ENCODE measurements at regions not wholly inside any gene's neighbourhood (a gene's known extent, or its start where the extent isn't known, plus 50 kb on each side); places are given as distances from the start of the nearest gene placed in this dataset.

GRCh38 chr13:68254151-68254550 is 1024.0 kb upstream of the PCDH9 start:
- no peak for TF ChIP-seq MXI1 (IDR thresholded peaks at IDR 0.05; ENCODE audit: low read depth, low read length)
- TF ChIP-seq MEF2A (IDR thresholded peaks at IDR 0.05; ENCODE audit: borderline replicate concordance, low read depth), result no peak
- TF ChIP-seq ELF1 (IDR thresholded peaks at IDR 0.05), result no peak
- no peak for TF ChIP-seq FOXM1 (IDR thresholded peaks at IDR 0.05; ENCODE audit: low read depth)
- no peak for TF ChIP-seq RAD21 (IDR thresholded peaks at IDR 0.05; ENCODE audit: low read length)
- no peak for TF ChIP-seq USF2 (IDR thresholded peaks at IDR 0.05; ENCODE audit: borderline replicate concordance, low read depth, low read length)
- TF ChIP-seq FOXJ3 (CRISPR knock-in tag; IDR thresholded peaks at IDR 0.05), result no peak
- TF ChIP-seq SIN3A (IDR thresholded peaks at IDR 0.05; ENCODE audit: borderline replicate concordance, low read depth, low read length), result no peak
- TF ChIP-seq FOSL2 (IDR thresholded peaks at IDR 0.05; ENCODE audit: borderline replicate concordance, low read depth), result no peak
- TF ChIP-seq CHD2 (IDR thresholded peaks at IDR 0.05; ENCODE audit: low read length, partially characterized antibody), result no peak
- TF ChIP-seq USF1 (IDR thresholded peaks at IDR 0.05; ENCODE audit: borderline replicate concordance, low read depth), result no peak
- TF ChIP-seq JUND (IDR thresholded peaks at IDR 0.05), result no peak
- no peaks in the 10 kb centered on the region for H4K20me1 ChIP-seq (ENCODE audit: insufficient read depth)
- no peak overlapping the region for H3K4me2 ChIP-seq
- no peak overlapping the region for H3K4me3 ChIP-seq (ENCODE audit: low read depth in 2 of 2, low read length in 1 of 2)
- H3K27ac ChIP-seq (ENCODE audit: low read depth in 2 of 2, low read length in 1 of 2), result no peak overlapping the region
- ChIA-PET POLR2A (no interaction called here), CTCF (no interaction called here)
- H2AFZ ChIP-seq (ENCODE audit: low read depth), result no peak overlapping the region
- no peaks in the 10 kb centered on the region for H3K79me2 ChIP-seq (ENCODE audit: insufficient read depth)
- H3K9ac ChIP-seq, result no peak overlapping the region
- no peaks in the 10 kb centered on the region for H3K36me3 ChIP-seq (replicated peaks in 1 of 2; ENCODE audit: control insufficient read depth in 1 of 2, insufficient read depth in 2 of 2, low read length in 1 of 2)
- WGBS (ENCODE audit: low lambda C conversion rate), result 40% methylated on average over 4 of the region's 4 CpGs
- no peaks in the 10 kb centered on the region for H3K9me2 ChIP-seq
- DNase-seq, result no peak
- no peaks in the 10 kb centered on the region for H3K27me3 ChIP-seq (ENCODE audit: insufficient read depth)
- H3F3A ChIP-seq (replicated peaks; ENCODE audit: insufficient read depth), result no peaks in the 10 kb centered on the region
- H3K9me3 ChIP-seq, result no peaks in the 10 kb centered on the region
- no peaks in the 10 kb centered on the region for H3K4me1 ChIP-seq (ENCODE audit: control insufficient read depth in 1 of 2, insufficient read depth in 2 of 2, low read depth in 1 of 2, low read length in 1 of 2)

DNA sequence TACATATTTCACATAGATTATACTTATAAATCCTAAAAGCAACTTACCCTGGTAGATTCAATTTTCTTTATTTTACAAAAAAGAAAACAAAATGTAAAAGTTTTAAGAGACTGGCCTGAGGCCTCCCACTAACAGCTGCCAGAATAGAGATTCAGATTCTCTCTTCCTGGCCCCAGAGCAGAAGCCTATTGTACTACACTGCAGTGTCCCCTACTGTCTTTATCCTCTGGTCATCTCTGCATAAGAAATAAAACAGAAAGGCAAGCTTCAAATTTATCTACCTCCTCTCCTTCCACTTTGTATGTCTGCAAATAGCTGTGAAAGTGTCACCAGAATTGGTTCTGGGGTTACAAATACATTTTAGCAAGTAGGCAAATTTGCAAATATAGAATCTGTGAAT is 1004.1 kb upstream of the PCDH9 start:
- Histone ChIP-seq H3K27ac (ENCODE audit: low read depth in 2 of 2, low read length in 1 of 2) (no peak overlapping the region), H3K27me3 (ENCODE audit: insufficient read depth) (no peaks in the 10 kb centered on the region), H3K9me2 (no peaks in the 10 kb centered on the region), H3K36me3 (replicated peaks in 1 of 2; ENCODE audit: control insufficient read depth in 1 of 2, insufficient read depth in 2 of 2, low read length in 1 of 2) (no peaks in the 10 kb centered on the region), H3K4me1 (ENCODE audit: control insufficient read depth in 1 of 2, insufficient read depth in 2 of 2, low read depth in 1 of 2, low read length in 1 of 2) (no peaks in the 10 kb centered on the region; a peak in 1 of 4 replicates), H3F3A (replicated peaks; ENCODE audit: insufficient read depth) (no peaks in the 10 kb centered on the region), H3K79me2 (ENCODE audit: insufficient read depth) (no peaks in the 10 kb centered on the region), H4K20me1 (ENCODE audit: insufficient read depth) (no peaks in the 10 kb centered on the region), H3K4me2 (no peak overlapping the region), H2AFZ (ENCODE audit: low read depth) (no peak overlapping the region), H3K4me3 (ENCODE audit: low read depth in 2 of 2, low read length in 1 of 2) (no peak overlapping the region), H3K9me3 (no peaks in the 10 kb centered on the region), H3K9ac (no peak overlapping the region)
- peak; percentile 15 for DNase-seq
- ChIA-PET CTCF (interaction anchor here (1.1 to 1.2 kb wide), 3 partner anchors 9 to 214 kb away, joined by 3 to 4 read pairs (median 4); no protein-coding TSS in a partner anchor), POLR2A (no interaction called here)
- TF ChIP-seq CTCF (IDR thresholded peaks at IDR 0.05) (peak; percentile 57), RCOR1 (IDR thresholded peaks at IDR 0.05; ENCODE audit: low read length) (no peak), JUND (IDR thresholded peaks at IDR 0.05) (no peak), TEAD4 (IDR thresholded peaks at IDR 0.05; ENCODE audit: borderline replicate concordance, insufficient read depth) (no peak), MXI1 (IDR thresholded peaks at IDR 0.05; ENCODE audit: low read depth, low read length) (no peak), NRF1 (IDR thresholded peaks at IDR 0.05; ENCODE audit: low read depth, low read length) (no peak), YY1 (IDR thresholded peaks at IDR 0.05; ENCODE audit: low read depth) (no peak), USF2 (IDR thresholded peaks at IDR 0.05; ENCODE audit: borderline replicate concordance, low read depth, low read length) (no peak), IRF3 (IDR thresholded peaks at IDR 0.05; ENCODE audit: low read depth, low read length) (no peak), TCF12 (IDR thresholded peaks at IDR 0.05) (no peak), REST (IDR thresholded peaks at IDR 0.05; ENCODE audit: low read depth, low read length) (no peak)

All from SK-N-SH (cell line).